Body of pancreas (tissue), 4 donors: ENCODE measurements at regions not wholly inside any gene's neighbourhood (a gene's known extent, or its start where the extent isn't known, plus 50 kb on each side); places are given as distances from the start of the nearest gene placed in this dataset.

Source experiments
- POLR2A ChIP-seq, 3 donors: fragments of 450-650 bp; IDR thresholded peaks; one replicate each; pipeline ENCODE4 v1.6.1; 2016; ENCODE audit warnings: antibody characterized with exemption in 3 of 3, mild to moderate bottlenecking in 2 of 3
- TF ChIP-seq, protein P1 (sequence below), 7 experiments: fragments of 450-650 bp in 4 of 7; fragments of 200-600 bp in 3 of 7; sonication (generic) in 3 of 7; IDR thresholded peaks; one replicate each; pipeline ENCODE4 v1.5.1; 2016 to 2019; ENCODE audit warnings: antibody characterized with exemption in 7 of 7

DNA sequence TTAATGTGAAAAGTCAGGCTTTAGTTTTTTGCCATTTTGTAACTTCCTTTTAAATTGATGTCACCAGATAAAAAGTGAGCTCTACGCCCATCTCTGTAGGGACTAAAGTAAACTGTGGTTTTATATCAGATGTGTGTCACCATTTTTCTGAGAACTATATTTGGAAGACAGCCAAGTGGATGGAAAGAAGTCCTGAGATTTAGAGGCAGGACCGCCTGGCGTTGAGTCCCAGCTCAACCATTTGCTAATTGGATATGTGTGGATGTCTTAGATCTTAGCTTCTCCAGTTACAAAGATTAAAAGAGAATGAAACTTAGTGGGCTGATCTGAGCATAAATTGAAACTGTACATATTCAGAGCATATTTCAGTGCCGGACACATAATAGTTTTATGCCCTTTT is 691.6 kb upstream of the CELF2 start:
- TF ChIP-seq, protein P1, sequence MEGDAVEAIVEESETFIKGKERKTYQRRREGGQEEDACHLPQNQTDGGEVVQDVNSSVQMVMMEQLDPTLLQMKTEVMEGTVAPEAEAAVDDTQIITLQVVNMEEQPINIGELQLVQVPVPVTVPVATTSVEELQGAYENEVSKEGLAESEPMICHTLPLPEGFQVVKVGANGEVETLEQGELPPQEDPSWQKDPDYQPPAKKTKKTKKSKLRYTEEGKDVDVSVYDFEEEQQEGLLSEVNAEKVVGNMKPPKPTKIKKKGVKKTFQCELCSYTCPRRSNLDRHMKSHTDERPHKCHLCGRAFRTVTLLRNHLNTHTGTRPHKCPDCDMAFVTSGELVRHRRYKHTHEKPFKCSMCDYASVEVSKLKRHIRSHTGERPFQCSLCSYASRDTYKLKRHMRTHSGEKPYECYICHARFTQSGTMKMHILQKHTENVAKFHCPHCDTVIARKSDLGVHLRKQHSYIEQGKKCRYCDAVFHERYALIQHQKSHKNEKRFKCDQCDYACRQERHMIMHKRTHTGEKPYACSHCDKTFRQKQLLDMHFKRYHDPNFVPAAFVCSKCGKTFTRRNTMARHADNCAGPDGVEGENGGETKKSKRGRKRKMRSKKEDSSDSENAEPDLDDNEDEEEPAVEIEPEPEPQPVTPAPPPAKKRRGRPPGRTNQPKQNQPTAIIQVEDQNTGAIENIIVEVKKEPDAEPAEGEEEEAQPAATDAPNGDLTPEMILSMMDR (IDR thresholded peaks at IDR 0.05) = no peak
- no peak for TF ChIP-seq POLR2A (IDR thresholded peaks at IDR 0.05)
